ENCODE measurements at regions not wholly inside any gene's neighbourhood (a gene's known extent, or its start where the extent isn't known, plus 50 kb on each side); places are given as distances from the start of the nearest gene placed in this dataset.
"Not testable (repeated sequence)": the region's sequence is repeated elsewhere in the genome, so short reads cannot be mapped to it uniquely, and the experiment has no call there.

DNA sequence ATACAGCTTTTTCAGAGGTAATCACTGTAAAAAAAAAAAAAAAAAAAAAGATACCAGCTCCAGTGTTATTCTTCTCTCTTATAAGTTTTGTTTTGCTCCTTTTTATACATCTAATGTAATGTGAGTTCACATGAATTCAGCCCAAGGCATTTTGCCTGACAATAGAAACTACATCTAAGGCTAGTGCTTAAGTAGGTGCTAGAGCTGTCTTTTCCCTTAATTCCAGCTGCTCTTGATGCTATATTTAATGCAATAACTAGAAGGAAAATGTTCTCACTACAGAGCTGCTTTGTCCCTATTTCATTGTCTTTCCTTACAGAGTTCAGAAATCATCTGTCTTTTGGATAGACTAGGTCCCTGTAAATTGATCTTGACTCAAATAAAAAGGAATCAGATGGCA is 150.1 kb downstream of the NAA11 start:
- ATAC-seq = no peak

DNA sequence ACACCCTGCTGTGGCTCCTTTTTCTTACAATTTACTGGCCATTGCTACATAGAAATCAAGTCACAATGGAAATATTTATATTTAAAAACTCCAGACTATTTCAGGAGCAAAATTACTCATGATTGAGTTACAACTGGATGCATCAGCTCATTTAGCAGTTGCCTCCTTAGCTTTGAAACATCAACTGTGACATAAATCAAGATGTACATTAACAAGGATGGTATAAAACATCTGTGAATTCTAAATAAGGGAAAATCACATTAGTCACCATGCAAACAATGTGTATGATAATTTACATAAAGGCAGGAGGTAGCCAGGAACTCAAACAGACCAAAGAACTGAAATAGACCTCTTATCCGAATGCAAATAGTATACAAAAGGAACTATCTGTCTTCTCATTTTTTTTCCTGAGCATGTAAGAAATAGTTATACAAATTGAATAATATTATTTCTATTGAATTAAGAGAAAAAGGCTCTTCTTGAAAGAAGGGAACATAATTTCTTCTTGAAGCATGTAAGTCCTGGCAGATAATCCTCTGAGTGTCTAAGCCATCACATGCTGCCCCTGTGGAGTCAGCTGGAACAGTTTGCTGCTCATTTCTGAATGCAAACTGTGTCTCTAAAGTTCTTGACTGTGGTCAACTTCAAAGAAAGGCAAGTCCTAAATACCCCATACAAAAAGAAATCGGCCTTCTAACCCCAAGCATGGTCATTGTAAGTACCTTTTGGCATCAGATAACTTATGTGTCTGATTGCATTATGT is 151.2 kb downstream of the NAA11 start:
- peak; percentile 36 for ATAC-seq

DNA sequence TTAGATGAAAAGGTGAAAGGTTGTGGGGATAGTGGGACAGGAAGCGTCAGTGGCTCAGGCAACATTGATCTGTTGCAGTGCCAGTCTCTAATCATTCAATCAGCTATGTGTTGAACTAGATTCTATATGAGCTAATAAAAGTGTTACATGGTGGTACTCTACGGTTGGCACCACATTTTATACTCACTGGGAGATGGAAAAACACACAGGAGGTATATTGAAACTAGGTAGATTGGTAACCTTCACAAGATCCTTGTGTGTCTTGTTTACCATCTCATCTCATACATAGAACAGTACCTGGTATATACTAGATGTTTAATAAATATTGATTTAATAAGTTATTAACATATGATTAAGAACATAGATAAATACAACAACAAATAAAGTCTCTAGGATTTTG is 152.7 kb downstream of the NAA11 start:
- no peak for ATAC-seq

DNA sequence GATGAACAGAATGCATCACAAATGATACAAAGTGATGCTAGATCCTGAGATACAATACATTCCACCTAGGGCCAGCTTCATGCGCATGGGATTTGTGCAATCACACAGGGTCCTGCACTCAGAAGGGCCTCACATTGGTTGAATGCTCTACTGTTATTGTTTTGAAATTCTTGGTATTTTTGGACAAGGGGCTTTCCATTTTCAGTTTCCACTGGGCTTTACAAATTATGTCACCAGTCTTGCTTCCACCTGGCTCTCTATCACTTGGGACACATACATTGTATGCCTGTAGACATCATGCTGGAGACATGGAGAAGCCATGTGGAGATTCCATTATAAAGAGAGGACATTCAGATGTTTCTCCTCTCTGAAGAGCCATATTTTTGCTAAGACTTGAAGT is 155.8 kb downstream of the NAA11 start:
- ATAC-seq = no peak

DNA sequence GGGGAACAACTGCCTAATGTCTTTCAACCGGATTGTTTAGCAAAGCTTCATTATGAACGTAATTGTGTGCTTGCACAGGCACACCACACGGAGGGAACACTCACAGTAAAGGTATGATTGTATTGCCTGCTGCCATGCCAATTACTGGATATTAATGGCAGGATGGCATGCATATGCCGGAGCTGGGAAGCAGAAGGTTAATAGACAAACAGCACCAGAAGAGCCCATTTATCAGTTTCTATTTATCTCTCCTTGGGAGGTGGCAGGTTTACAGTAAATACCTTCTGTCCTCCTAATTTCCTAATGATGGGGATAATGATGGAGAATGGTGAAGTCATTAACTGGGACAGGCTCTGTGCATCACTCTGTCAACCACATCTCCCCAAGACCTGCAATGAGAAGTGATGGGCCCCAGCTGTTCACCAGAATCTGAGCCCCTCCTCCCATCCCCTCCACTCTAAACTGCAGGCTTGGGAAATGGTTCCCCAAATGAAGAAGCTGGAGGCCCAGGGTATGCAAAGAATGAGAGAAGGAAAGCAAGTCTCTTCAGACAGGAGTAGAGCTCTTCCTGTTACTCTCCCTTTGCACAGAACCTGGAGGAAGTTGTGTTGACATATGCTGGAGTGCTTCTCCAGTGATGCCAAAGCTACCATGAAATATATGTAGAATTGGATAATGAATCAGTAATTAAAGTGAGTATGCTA is 160.8 kb downstream of the NAA11 start:
- ATAC-seq = no peak

DNA sequence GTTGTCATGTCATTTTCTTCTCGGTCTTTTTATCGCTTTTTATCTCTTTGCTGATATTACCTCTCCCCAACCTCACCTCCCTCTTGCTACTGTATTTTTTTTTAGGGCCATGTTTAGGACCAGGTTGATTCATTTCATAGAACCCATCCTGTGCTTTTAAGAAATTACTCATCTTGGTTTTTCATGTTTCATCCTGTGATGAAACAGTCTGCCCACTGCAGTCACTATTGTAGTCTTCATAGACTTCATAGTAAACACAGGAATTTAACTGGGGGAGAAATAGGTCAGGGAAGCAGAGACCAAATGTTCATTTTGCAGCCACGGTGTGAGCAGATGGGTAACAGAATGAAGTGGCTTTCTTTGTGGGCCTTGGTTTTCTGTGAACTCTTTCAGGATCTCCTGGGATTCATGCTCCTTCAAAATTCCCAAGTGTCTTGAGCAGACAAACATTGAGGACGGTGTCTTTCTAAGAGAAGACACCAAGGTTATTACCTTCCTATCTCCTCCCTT is 161.8 kb downstream of the NAA11 start:
- no peak for ATAC-seq

DNA sequence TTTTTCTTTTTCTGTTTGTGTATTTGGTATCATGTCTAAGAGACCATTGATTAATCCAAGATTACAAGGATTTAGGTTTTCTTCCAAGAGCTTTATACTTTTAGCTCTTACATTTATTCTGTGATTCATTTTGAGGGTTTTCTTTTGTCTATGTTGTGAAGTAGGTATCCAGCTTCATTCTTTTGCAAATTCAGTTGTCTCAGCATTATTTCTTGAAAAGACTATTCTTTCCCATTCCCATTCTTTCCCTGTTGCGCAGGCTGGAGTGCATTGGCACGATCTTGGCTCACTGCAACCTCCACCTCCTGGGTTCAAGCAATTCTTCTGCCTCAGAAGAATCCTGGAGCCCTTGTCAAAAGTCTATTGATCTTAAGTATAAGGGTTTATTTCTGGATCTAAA is 164.9 kb downstream of the NAA11 start:
- ATAC-seq = no peak

DNA sequence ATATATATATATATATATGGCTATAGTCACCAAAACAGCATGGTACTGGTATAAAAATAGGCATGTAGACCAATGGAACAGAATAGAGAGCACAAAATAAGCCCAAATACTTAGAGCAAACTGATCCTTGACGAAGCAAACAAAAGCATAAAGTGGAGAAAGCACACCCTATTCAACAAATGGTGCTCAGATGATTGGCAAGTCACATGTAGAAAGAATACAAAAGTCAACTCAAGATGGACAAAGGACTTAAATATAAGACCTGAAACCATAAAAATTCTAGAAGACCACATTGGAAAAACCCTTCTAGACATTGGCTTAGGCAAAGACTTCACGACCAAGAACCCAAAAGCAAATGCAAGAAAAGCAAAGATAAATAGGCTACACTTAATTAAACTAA is 167.2 kb downstream of the NAA11 start:
- ATAC-seq = not testable (repeated sequence)

DNA sequence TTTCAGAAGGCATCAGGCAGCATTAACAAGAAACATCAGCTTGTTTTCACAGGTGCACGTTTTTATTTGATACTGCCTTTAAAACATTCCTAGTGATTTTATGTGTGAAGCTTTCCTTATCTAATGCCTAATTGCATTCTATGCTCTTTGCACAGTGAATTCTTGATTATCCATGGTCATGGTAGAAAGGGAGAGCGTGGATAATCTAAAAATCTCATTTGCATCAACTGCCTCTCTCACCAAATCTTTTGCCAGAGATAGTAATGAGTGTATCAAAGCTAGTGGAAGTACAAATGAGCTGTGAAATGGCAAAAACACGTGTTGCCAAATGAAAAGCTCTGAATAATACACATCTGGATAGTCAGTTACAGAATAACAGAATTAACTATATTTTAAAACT is 170.5 kb downstream of the NAA11 start:
- ATAC-seq = no peak

DNA sequence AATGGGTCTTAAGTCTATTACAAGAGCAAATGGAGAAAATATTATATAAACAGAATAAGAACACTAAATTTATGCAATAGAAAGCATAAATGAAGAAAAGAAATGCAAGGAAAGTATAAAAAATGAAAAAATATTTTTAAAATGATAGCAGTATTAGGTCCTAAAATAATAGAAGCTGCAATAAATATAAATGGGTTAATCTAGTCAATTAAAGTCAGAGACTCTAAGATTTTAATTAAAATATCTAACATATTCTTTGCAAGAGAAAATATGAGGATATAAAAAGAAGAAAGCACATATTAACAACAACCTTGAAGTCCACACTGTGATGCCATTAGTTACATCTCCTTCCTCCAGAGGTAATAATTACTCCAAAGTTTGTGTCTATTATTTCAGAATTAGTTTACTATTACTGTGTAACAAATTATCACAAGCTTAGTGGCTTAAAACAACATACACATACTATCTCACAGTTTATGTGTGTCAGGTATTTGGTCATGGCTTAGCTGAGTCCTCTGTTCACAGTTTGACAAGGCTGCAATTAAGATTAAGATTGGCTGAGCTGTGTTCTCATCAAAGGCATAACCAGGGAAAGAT is 174.9 kb downstream of the NAA11 start:
- ATAC-seq = no peak

DNA sequence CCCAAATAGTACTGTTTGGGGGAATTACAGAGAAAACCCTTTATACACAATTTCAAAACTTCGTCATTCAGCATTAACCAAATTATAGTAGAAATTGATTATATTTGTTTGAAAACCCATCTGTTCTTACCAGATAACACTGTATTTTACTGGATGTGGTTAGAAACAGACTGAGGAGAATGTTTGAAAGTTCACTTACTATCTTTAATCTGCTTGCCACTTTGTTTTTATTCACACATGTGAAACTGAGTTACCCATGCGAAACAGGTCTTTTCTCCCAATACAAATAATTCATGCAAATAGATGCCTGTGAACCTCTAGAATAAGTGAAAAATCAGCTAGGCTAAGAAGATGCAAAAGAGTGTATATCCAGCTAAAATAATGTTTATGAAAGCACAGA is 177.5 kb downstream of the NAA11 start:
- no peak for ATAC-seq

DNA sequence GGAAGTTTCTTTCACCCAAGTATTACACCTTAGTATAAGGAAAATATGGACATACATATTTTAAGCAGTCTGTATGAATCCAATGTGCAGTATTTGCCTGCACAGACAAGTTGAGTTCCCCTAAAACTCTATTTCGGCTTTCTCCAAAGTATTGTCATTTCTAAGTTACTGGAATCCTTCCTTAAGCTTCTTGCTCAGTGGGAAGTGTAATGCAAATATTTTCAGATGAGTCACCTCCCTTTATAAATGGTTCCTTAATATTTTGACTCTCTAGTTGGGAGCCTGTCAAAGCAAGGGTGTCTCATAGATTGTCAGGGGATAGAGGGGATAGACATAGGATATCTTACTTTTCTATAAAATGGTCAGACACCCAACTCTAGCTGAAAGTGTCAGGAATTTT is 178.6 kb downstream of the NAA11 start:
- peak; percentile 91 for ATAC-seq

DNA sequence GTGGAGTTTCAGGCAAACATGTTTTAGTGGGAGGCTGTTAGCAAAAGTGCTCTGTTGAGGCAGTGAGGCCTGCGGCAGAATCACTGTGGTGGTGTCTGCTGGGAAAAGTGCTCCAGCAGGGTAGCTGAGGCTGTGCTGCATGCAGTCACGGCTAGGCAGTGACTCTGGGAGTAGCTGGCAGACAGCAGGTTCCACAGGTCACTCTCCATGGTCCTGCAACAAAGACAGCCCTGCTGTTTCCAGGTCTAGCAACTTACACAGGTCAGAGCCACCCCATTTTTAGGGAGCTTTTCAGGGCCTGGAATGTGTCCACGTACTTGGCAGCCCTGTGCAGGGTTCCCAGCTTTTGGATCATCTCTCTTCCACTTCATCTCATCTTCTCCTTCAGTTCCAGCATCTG is 184.3 kb downstream of the NAA11 start:
- peak; percentile 84 for ATAC-seq

DNA sequence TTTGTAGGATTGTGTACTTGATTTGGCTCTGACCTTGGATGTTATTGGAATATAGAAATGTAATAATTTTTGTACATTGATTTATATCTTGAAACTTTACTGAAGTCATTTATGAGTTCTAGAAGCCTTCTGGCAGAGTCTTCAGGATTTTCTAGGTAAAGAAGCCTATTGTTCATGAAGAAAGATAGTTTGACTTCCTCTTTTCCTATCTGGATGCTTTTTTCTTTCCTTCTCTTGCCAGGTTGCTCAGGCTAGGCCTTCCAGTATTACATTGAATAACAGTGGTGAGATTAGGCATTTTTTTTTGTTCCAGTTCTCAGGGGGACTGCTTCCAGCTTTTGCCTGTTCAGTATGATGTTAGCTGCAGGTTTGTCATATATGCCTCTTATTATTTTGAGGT is 191.1 kb downstream of the NAA11 start:
- ATAC-seq = no peak

DNA sequence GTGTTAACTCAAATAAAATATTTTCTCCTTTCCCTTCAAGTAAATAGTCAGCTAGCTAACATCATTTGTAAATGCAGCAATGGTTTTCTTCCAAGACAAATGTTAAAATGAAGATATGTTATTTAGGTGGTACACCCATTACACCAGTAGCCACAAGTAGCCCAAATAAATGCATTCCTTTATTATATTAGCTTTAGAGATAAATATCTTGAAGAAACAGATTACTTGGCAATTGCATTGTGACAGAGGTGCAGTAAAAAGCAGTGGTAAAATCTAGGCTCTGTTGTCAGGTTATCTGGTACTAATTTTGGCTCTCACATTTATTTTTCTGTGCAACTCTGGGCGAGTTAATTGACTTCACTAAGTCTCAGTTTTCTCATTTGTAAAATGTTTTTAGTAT is 193.0 kb downstream of the NAA11 start:
- no peak for ATAC-seq

DNA sequence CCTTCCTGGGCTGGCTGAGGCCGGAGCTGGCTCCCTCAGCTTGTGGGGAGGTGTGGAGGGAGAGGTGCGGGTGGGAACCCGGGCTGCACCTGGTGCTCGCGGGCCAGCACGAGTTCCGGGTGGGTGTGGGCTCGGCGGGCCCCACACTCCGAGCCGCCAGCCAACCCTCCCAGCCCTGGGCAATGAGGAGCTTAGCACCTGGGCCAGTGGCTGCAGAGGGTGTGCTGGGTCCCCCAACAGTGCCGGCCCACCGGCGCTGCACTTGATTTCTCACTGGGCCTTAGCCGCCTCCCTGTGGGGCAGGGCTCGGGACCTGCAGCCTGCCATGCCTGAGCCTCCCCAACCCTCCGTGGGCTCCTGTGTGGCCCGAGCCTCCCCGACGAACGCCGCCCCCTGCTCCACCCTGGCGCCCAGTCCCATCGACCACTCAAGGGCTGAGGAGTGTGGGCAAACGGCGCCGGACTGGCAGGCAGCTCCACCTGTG is 182.7 kb upstream of the PAQR3 start:
- ATAC-seq = no peak

DNA sequence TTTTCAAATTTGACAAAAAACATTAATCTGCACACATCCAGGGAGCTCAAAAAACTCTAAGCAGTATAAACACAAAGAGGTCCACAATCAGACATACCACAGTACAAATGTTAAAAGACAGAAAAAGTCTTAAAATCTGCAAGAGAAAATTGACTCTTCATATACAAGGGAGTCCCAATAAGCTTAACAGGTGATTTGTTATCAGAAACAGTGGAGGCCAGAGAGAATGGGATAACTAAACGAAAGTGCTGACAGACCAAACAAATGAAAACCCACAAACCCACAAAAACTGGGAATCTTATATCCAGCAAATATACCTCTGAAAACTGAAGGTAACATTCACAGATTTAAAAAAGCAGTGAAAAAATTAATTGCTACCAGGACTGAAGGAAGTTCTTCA is 182.0 kb upstream of the PAQR3 start:
- ATAC-seq = no peak

DNA sequence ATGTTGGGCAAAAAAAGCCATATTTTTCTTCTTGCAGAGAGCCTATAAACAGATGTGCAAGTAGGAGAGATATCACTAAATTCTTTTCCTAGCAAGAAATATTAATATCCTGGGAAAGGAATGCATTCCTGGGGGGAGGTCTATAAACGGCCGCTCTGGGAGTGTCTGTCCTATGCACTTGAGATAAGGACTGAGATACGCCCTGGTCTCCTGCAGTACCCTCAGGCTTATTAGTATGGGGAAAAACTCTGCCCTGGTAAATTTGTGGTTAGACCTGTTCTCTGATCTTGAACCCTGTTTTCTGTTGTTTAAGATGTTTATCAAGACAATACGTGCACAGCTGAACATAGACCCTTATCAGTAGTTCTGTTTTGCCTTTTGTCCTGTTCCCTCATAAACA is 177.8 kb upstream of the PAQR3 start:
- not testable (repeated sequence) for ATAC-seq

DNA sequence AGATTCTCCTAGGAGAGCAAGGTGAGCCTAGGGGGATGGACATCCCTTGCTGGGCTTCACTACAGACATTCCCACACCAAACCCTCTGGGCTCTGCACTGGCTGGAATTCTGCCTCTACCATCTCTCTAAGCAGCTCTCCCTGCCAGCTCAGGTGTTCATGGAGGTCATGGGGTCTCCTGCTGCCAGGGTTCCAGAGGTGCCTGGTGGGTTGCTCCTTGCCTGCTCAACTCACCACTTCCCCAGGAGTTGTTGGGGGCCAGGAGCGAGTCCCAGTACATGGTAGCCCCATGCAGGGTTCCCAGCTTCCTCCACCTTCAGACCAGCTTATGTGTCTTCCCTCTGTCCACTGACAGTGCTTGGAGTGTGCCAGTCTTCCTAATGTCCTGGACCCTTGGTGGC is 167.8 kb upstream of the PAQR3 start:
- ATAC-seq = no peak

DNA sequence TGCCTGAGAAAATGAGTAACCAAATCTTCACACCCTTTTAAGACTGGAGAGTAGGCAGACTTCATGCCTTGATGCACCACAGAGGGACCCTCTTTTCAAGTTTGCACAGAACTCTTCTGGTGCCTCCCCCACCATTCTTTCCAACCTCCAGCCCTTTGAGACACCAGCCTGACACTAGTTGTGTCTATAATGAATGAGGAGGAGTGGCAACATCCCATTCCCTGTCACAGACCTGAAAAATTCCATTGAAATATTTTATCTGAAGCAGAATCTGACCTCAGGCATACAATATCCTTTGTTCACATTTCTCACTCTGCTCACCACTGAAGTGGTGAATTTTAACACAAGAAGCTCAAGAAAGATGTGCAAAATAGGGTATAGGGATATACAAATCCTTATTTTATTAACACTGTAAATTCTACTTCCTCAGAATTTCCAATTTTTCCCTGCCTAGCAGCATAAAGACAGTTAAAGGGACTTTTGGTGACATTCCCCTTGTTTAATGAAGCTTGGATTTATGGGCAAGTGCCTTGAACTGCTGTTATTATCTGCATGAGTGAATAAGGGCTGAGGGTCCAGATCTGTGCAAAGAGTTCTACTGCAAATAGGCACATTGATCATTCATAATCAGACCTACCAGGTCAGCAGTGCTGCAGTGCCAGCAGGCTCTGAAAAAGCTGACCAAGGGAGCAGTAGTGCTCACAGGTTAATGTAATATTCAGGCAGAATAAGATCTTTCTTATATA is 149.9 kb upstream of the PAQR3 start:
- ATAC-seq = no peak

DNA sequence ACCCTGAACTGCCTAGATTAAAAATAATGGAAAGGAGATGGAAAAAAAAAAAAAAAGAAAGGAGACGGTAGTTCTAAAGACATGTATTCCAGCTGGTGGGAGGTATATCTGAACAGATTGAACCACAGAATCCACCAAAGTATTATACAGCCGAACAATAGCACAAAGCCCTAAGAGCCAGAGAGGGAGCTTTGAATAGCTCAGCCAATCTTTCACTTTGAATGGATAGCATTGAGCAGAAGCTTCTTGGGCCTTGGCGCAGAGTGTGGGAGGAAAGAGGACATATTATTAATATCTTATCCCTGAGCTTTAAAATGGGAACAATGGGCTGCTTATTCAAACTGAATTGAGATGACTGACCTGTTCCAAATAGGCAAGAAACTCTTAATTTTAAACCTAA is 147.8 kb upstream of the PAQR3 start:
- ATAC-seq = no peak

DNA sequence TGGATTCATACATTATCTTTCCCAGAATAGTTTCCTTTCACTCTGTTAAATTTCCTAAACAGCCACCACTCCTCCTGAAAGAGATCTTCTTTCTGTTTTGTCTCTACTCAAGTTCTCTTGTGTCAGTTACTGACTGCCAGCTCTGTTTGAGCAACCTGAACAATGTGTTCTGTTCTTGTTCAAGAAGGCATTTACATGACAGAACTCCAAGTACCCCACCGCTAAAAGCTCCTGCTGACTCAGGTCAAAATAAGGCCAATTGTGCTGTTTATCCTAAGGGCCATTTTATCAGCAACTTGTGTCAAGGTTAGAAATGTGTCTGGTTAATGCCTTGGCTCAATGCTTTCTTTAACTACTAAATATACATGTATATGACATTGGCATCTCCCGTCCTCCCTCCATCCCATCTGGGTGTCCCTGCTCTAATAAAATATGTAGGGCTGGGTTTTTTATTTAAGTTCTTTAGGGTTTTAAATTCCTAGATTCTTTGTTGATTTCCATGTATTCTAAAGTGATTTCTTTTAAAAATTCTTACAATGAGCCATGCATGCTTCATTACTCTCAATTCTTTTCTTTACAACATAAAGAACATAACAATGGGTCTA is 144.3 kb upstream of the PAQR3 start:
- no peak for ATAC-seq

DNA sequence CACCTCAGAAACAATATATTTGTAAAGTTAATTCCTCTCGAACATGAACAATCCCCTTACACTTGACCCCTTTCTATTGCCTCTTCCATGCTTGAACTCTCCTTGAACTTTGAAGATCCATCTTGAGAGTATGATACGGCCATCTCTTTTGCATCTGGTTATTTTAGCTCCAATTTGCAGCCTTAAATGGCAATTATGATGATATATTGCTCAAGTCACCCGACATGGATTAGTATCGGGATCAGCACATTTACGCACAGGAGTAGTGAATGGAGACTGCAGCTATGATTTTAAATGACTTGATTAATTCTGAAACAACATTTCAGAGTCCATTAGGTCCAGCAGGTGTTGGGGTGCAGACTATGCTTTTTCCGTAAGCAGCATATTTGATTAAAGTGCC is 143.8 kb upstream of the PAQR3 start:
- no peak for ATAC-seq

Data from esophagus mucosa (tissue), 1 donor.